Nephron (organoid): ENCODE measurements at regions not wholly inside any gene's neighbourhood (a gene's known extent, or its start where the extent isn't known, plus 50 kb on each side); places are given as distances from the start of the nearest gene placed in this dataset.

Experiments
- H3K27ac Mint-ChIP-seq, 3 experiments: 2 replicates each; pipeline ENCODE4 v1.8.0; 2020; ENCODE audit warnings: mixed read lengths in 3 of 3, mild to moderate bottlenecking in 2 of 3, moderate library complexity in 1 of 3
- H3K27me3 Mint-ChIP-seq: 2 replicates; pipeline ENCODE4 v1.8.0; 2021; ENCODE audit warnings: low read depth, mild to moderate bottlenecking, moderate library complexity, mixed read lengths
- H3K36me3 Mint-ChIP-seq: 2 replicates; pipeline ENCODE4 v1.8.0; 2020; ENCODE audit warnings: low read depth, mixed read lengths
- H3K4me1 Mint-ChIP-seq: 2 replicates; pipeline ENCODE4 v1.8.0; 2020; ENCODE audit warnings: mixed read lengths
- H3K4me3 Mint-ChIP-seq, 3 experiments: 2 replicates each; pipeline ENCODE4 v1.8.0; 2020; ENCODE audit warnings: mild to moderate bottlenecking in 3 of 3, mixed read lengths in 3 of 3, moderate library complexity in 2 of 3
- H3K9me3 Mint-ChIP-seq: 2 replicates; pipeline ENCODE4 v1.8.0; 2020; ENCODE audit warnings: mixed read lengths
- CTCF ChIP-seq, 3 experiments: fragments of 200-600 bp; sonication (generic); IDR thresholded peaks; one replicate each; pipeline ENCODE4 v1.5.0; 2021; ENCODE audit warnings: antibody characterized with exemption in 3 of 3; ENCODE audit not compliant: unreplicated experiment in 3 of 3

DNA sequence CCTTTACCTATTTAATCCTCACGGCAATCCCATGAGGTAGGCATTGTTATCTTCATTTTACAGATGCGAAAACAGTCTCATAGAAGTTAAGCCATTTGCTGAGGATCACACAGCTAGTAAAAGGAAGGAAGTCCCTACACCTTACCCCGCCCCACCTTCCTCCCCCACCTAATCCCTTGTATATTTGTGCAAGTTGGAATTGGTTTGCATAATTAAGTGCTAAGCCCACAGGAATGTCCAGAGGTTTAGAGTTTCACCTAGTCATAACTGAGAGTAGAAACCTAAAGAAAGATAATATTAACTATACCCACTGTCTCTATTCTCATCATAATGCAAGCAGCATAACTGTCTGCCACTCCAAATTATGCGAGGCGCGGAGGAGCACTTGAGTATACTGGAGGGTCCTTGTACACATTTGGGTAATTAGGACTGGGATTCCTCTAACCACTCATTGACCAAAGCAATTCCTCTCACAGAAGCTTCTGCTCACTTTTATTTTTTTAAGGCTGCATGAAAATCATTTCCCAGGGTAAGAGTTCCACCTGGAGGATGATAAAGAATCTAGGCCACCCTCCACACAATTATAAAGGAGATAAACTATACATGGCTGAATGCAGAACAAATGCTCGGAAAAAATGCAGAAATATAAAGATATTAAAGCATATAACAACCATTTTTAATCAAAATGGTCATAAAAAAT is 199.9 kb downstream of the FAM181B start:
- H3K4me1 Mint-ChIP-seq: no peaks in the 10 kb centered on the region
- H3K27ac Mint-ChIP-seq: no peak overlapping the region
- peak in 1 of 3 experiments; percentile 9 for TF ChIP-seq CTCF (IDR thresholded peaks at IDR 0.05; ENCODE audit: unreplicated experiment in 3 of 3)
- H3K27me3 Mint-ChIP-seq: no peaks in the 10 kb centered on the region
- H3K9me3 Mint-ChIP-seq: no peaks in the 10 kb centered on the region
- no peaks in the 10 kb centered on the region for H3K36me3 Mint-ChIP-seq
- no peak overlapping the region for H3K4me3 Mint-ChIP-seq

DNA sequence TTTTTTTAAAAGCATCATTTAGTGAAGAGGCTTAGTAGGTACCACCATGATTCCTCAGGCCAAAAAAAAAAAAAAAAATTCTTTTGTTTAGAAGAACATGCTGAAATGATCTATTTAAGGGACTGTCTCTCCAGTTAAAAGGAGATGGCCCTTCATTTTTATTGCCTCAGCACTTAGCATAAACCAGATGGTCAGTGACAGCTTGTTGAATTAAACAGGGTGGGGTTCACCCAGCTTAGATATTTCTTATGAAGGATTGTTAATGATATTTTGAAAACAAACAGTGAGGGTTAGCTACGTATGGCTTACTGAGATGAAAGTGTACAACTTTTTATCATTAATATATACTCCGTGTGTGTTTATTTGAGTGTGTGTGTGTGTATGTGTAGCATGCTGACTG is 203.7 kb downstream of the FAM181B start:
- no peak overlapping the region for H3K4me3 Mint-ChIP-seq
- no peaks in the 10 kb centered on the region for H3K27me3 Mint-ChIP-seq
- H3K36me3 Mint-ChIP-seq: no peaks in the 10 kb centered on the region
- no peaks in the 10 kb centered on the region for H3K4me1 Mint-ChIP-seq
- H3K27ac Mint-ChIP-seq: no peak overlapping the region
- no peak for TF ChIP-seq CTCF (IDR thresholded peaks at IDR 0.05; ENCODE audit: unreplicated experiment in 3 of 3)
- H3K9me3 Mint-ChIP-seq: no peaks in the 10 kb centered on the region

DNA sequence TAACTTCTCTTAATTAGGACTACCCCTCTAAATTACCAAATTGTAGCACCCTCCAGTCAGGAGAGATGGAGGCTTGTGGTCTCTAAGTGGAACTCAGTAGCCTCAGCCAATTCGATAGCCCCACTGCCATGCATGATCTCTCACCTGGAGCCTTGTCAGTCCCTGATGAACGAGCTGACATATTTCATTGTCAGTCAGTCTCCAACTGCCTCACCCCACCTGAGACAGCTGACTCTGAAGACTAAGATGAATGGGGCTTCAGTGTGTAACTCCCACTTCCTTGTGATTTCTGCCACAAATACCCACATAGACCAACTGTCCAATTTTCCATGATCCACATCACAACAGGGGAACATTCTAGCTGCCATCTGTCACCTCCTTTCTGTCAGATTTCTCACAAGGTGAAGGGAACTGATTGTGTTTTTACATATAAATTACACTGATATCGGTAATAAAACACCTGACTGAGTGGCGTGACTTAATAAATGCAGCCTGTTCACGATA is 206.5 kb downstream of the FAM181B start:
- TF ChIP-seq CTCF (IDR thresholded peaks at IDR 0.05; ENCODE audit: unreplicated experiment in 3 of 3): no peak
- Mint-ChIP-seq H3K4me1 (peaks cover 6% of the 10 kb centered on the region), H3K27me3 (peaks cover 4% of the 10 kb centered on the region), H3K9me3 (no peaks in the 10 kb centered on the region), H3K27ac (no peak overlapping the region), H3K4me3 (no peak overlapping the region), H3K36me3 (no peaks in the 10 kb centered on the region)

GRCh38 chr11:82523141-82523540 is 210.5 kb downstream of the FAM181B start:
- no peak overlapping the region for H3K4me3 Mint-ChIP-seq
- H3K4me1 Mint-ChIP-seq: peaks cover 15% of the 10 kb centered on the region
- peaks cover 22% of the 10 kb centered on the region for H3K9me3 Mint-ChIP-seq
- no peak overlapping the region for H3K27ac Mint-ChIP-seq
- H3K36me3 Mint-ChIP-seq: no peaks in the 10 kb centered on the region
- H3K27me3 Mint-ChIP-seq: peaks cover 8% of the 10 kb centered on the region
- TF ChIP-seq CTCF (IDR thresholded peaks at IDR 0.05; ENCODE audit: unreplicated experiment in 3 of 3): peak in 1 of 3 experiments; percentile 35

GRCh38 chr11:82521427-82521826 is 212.2 kb downstream of the FAM181B start:
- H3K9me3 Mint-ChIP-seq: peaks cover 25% of the 10 kb centered on the region
- TF ChIP-seq CTCF (IDR thresholded peaks at IDR 0.05; ENCODE audit: unreplicated experiment in 3 of 3): no peak
- no peak overlapping the region for H3K4me3 Mint-ChIP-seq
- peaks cover 15% of the 10 kb centered on the region for H3K4me1 Mint-ChIP-seq
- no peak overlapping the region for H3K27ac Mint-ChIP-seq
- H3K36me3 Mint-ChIP-seq: no peaks in the 10 kb centered on the region
- peaks cover 8% of the 10 kb centered on the region for H3K27me3 Mint-ChIP-seq

- TF ChIP-seq CTCF (IDR thresholded peaks at IDR 0.05; ENCODE audit: unreplicated experiment in 3 of 3): no peak
- Mint-ChIP-seq H3K9me3 (no peaks in the 10 kb centered on the region), H3K27me3 (peaks cover 5% of the 10 kb centered on the region), H3K4me3 (no peak overlapping the region), H3K4me1 (no peaks in the 10 kb centered on the region), H3K27ac (no peak overlapping the region), H3K36me3 (no peaks in the 10 kb centered on the region)
Measured at GRCh38 chr11:82507288-82507687, 226.4 kb downstream of the FAM181B start.
